HK-2 (cell line): ENCODE measurements at regions not wholly inside any gene's neighbourhood (a gene's known extent, or its start where the extent isn't known, plus 50 kb on each side); places are given as distances from the start of the nearest gene placed in this dataset.

Experiments
- DNase-seq: peaks from one replicate; pipeline ENCODE4 v3.0.0-alpha.2; 2018; ENCODE audit not compliant: unreplicated experiment

DNA sequence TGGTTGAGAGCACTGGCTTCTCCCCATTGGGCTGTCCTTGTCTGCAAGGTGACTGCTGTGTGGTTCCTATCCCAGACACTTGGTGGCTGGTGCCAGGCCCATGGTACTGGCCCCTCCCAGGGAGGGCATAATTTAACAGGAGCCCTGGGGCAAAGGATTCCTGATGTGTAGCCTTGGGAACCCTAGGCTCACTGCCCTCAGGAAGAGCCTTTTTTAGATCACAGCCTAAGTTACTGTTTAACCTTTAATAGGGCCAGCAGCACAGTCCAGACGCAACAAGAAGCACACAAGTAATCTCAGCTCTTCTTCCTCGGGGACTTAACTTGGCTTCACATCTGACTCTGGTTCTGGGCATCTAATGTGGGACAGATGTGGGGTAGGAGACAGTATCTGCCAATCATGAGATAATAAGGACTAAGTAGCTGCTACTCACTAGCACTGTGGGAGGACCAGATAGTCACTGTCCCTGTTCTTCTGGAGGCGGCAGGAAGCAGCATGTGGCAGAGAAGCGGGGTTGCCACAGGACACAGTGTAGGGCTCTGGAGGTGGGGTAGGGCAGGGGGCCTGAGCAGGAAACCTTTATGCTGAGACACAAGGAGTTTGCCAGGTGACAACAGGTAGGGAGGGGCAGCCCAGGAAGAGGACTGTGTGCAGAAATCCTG is 136.3 kb downstream of the TMEM17 start:
- no peak for DNase-seq

DNA sequence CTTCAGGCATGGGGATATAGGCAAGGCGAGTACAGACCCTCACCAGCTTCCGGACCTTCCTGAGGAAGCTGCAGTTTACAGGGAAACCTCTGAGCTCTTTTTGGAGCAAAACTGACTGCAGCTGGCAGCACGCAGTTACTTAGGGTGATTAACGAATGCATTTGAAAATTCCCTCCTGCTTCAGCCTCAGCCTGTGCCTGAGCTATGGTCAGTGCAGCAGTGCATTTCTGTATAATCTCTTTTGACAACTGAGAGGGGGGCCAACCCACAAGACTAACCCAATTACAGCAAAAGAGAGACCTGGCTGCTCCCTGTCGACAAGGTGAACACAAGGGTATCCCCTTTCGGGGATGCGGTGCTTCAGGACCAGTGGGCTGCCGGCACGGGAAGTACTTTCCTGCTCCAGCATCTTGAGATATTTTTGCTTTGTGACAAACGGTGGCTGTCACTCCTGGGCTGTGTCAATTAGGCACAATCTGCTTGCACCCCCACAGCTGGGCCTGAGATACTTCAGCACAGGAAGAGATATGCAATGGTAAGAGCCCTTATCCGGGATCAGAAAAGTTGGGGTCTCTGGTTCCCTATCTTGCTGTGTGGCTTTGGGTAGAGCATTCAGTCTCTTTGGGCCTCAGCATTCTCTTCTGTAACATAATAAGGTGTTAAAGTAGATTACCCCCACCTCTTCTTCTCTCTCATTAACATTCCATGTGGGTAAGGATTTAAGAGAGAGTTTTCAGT is 141.0 kb downstream of the TMEM17 start:
- no peak for DNase-seq

DNA sequence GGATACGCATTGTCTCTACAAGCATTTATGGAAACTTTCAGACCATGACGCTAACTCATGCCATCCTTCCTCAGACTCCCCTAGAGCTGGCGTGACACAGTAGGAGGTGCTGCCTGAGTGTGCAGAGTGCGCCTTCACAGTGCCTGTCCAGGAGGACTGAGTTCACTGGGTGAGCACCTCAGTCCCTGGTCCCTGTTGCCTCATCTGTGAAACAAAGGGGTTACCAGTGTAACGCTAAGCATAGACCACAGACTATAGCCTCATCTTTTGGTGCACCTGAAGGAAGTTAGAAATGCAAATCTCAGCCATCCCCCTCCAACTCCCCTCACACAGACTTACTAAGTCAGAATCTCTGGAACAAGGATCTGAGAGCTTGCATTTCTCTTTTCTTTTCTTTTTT is 142.8 kb downstream of the TMEM17 start:
- DNase-seq = no peak

DNA sequence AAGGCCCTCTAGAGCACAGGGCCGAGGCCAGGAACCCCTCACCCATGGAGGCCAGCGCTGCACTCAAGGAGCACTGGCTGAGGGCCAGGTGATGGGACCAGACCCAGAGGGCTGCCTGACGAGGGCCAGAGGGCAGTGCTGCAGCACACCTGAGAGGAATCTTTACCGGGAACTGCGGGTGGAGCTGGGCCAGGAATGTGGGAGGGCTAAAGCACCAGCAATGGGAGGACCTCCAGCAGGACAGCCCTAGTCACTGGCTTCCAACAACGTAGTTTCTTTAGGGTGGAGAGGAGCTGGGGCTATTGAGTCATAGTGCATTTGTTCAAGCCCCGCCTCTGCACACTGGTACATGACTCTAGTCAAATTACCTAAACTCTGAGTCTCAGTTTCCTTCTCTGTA is 143.4 kb downstream of the TMEM17 start:
- no peak for DNase-seq

DNA sequence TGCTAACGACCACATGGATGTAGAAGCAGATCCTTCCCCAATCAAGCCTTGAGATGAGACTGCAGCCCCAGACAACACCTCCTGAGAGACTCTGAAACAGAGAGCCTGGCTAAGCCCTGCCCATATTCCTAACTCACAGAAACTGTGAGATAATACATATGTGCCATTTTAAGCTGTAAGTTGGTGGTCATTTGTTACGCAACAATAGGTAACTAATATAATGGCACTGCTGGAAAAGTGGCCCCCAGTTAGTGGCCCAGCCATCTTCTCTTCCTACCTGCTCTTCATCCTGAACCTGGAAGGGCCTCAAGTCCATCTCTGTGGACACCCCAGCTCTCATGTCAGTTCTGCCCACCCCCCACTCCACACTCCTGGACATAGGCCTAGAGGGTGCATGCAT is 144.0 kb downstream of the TMEM17 start:
- no peak for DNase-seq

DNA sequence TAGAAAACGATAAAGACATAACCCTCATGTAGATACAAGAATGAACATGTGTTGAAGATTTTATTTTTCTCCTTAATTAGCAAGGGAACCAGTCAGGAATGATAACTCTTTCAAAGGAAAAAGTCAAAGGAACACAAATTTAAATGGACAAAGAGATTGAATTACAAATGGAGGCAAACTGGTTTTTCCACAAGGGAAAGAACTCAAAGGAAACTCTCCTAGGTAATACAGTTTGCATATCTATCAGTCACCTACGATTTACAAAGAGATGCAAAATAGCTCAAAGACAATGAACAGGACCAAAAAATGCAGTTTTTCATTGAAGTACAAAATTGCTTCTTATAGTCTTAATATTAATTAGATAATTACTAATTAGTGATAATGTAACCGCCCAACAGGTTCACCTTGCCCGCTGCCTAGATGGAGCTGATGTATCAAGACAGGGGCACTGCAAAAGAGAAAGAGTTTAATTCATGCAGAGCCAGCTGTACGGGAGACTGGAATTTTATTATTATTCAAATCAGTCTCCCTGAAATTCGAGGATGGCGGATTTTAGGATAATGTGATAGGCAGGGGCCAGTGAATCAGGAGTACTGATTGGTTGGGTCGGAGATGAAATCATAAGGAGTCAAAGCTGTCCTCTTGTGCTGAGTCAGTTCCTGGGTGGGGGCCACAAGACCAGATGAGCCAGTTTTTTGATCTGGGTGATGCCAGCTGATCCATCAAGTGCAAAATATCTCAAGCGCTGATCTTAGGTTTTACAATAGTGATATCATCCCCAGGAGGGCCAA is 151.0 kb downstream of the TMEM17 start:
- no peak for DNase-seq

DNA sequence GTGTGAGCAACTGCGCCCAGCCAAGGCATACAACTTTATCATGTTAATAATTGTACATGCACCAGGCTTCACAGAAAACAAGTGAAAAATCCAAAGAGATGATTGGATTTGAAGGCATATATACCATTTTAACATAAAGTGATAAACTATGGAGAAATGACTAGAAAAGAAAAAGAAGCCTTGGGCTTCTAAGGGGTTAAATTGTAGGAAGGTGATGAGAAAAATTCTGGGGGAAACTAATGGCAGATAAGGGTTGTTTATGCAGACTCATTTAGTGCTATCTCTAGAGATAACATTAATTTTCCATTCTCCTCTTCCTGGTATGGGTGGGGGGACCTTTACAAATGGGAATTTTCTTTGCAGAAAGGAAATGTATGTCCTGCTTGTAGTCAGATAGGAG is 154.0 kb downstream of the TMEM17 start:
- DNase-seq = no peak

DNA sequence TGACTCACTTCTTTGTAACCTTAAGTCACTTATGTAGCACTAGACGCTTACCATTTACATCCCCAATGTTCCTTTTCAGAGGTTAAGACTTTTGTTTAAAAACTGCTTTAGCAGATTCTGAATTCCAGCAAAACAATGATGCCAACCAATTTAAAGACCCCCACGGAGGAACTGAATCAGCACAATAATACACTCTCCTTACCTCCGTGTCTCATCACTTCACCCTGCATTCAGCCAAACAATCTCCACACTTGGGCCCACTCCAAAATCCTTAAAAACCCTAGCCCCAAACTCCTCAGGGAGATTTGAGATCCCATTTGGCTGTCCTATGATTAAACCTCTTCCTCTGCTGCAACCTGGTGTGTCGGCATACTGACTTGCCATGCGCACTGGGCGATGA is 153.9 kb downstream of the B3GNT2 start:
- no peak for DNase-seq

DNA sequence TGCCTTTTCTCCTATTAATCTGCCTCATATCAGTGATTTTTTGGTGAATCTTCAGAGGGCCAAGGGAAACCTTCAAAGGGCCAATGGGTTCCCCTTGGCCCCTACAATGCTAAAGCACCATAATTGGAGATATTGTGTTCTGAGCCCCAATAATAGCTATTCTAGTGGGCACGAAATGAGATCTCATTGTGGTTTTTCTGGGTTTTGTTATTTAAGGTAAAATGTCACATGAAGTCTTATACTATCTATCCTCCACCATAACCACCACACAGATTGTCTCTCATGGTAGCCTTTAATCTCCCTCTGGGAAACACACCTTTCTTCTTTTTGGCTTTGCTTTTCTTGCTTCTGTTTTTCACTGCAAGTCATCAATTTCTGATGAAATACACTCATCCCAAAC is 152.8 kb downstream of the B3GNT2 start:
- no peak for DNase-seq

DNA sequence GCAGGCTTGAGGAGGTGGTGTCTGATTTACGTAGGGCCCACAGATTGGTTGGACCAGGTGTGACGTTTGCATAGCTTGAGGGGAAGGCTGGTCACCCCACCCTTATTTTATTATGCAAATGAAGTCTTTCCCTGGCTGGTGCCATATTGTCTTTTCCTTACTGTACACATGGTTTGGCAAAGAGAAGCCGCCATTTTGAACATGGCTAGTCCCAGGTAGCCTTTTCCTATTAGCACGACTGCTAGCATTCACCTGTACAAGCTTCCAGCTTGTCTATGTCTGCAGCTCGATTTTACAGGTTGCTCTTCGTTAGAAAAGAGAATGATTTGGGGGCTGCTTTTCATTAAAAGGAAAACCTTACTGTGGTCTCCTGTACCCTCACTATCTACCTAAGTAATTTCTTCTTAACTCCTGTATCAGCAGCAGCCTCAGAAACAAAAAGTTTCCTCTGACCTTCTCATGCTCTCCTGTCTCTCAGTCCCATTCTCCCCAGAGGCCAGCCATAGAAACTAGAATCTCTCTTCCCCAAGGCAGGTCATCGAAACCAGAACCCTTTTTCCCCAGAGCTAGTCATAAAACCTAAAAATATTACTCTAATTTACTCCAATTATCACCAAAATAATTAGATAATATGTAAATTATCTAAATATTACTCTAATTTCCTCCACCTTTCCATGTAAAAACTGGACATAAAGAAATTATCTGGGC is 151.8 kb downstream of the B3GNT2 start:
- DNase-seq = no peak

DNA sequence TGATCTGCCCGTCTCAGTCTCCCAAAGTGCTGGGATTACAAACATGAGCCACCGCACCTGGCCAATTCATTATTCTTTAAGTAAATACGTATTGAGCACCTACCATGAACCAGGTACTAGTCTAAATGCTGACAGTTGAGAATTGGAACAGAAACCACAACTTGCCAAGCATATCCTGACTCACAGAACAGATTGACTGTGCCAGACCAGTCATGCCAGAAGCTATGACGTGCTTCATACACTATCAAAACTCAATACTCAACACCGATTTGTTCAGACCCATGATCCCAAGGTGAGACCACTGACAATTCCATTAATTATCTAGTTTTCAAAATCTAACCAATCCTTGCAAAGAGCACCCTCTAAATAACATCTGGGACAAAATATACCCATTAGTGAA is 148.6 kb downstream of the B3GNT2 start:
- DNase-seq = peak; percentile 31

DNA sequence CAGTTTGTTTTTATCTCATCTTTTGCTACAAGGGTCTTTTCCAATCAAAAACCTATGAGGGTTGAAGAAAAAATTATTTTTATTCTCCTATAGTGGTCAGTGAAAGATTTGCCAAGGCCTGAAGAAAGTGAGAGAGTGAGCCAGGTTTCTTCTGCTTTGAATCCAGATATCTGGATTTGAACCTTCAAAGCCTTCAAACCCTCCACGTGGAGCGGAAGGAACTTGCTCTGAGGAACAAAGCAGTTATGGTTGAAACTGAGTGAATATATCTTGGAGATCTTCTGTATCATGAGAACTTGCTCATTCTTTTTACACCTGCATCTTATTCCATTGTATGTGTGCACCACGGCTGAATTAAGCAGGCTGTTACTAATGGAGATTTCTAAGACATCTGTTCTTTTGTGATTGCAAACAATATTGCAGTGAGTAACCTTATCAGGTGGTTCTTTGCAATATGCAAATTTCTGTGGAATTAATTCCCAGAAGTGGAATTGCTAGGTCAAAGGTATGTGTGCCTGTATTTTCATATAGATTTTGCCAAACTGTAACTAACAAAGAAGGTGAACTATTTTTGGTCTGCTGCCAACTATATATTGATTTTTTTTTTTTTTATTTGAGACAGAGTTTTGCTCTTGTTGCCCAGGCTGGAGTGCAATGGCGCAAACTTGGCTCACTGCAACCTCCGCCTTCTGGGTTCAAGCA is 147.9 kb downstream of the B3GNT2 start:
- DNase-seq = no peak

DNA sequence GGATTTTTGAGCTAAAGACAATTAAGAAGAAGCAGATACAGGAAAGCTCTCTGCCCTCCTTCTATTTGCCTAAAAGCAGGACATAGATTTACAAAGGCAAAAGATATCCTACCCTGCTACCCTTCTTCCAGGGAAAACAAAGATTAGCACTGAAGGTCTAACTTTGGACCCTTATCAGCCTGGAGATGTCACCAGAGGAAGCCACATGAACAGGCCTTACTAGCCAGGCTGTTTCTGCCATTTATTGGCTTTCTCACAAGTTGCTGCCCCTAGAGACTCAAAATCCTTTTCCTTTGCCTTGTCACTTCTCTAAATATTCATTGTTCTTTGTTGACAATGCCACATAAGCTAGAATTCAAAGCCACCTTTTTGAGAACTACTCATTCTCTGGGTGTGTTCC is 147.3 kb downstream of the B3GNT2 start:
- no peak for DNase-seq

DNA sequence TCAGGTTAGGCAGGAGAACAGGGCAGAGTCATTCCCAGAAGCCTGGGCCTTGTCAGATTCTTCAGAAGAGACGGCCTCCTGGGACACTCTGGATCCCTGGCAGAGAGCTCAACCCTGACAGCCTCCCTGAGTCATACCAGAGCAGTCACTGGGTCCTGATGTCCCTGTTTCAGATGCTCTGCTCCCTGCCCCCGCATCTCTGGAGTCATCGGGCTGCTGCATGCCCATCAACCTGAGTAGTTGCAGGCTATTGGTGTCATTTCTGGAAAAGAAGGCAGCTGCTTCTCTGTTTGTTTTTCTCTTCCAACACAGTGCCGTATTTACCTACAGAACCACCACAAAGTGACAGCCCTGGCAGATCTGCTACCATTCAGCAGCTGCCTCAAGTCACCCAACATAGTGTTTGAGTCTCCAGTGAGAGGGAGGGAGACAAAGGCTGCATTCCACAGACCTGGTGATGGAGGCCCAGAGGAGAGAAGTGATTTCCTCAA is 145.1 kb downstream of the B3GNT2 start:
- peak; percentile 50 for DNase-seq

DNA sequence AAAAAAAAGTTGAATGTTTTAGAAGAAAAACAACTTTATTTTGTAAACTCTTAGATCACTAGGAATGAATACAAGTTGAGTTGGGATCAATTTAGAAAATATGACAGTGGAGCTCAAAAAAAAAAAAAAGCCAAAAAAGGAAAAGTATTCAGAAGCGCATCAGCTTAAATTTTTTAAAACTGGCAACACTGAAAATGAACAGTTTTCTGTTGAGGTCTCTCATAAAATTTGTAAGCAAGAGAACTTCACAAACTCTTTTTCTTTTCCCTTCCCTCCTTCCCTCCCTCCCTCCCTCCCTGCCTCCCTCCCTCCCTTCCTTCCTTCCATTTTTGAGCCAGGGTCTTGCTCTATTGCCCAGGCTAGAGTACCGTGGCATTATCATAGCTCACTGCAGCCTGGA is 143.9 kb downstream of the B3GNT2 start:
- DNase-seq = no peak

DNA sequence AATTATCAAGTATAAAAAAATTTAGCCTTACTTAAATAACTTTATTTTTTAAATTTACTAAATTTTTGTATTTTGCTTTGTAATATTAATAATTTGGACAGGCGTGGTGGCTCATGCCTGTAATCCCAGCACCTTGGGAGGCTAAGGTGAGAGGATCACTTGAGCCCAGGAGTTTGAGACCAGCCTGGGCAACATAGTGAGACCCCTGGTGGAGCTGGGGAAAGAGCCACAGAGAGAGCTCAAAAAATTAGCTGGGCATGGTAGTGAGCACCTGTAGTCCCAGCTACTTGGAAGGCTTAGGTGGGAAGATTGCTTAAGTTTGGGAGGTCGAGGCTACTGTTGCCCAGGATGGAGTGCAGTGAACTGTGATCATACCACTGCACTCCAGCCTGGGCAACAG is 143.5 kb downstream of the B3GNT2 start:
- DNase-seq = no peak

DNA sequence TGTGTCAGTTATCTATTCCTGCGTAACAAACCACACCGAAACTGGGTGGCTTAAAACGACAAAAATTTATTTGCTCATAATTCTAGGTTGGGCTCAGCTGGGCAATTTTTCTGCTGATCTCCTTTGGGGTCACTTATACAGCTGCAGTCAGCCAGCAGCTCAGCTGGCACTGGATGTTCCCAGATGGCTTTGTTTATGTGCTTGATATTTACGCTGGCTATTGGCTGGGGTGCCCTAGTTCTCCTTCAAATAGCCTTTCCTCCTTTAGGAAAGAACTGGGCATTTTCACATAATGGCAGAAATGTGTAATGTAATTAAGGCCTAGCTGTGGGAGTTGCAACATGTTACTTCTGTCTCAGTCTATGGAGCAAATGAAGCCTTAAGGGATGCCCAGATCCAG is 142.2 kb downstream of the B3GNT2 start:
- DNase-seq = no peak

DNA sequence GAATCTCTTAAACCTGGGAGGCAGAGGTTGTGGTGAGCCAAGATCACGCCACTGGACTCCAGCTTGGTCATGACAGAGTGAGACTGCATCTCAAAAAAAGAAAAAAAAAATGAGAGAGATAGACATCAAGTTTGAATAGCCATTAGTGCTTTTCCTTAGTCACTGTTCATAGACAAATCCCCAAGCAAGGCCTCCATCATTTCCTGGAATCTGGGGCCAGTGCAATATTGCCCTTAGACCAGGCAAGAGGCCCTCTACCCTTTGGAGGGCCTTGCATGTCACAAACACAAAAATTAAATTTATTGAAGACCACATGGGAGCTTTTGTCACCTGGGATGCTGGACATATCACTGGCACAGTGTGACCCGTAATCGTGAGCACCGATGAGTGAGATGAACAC is 141.5 kb downstream of the B3GNT2 start:
- no peak for DNase-seq

DNA sequence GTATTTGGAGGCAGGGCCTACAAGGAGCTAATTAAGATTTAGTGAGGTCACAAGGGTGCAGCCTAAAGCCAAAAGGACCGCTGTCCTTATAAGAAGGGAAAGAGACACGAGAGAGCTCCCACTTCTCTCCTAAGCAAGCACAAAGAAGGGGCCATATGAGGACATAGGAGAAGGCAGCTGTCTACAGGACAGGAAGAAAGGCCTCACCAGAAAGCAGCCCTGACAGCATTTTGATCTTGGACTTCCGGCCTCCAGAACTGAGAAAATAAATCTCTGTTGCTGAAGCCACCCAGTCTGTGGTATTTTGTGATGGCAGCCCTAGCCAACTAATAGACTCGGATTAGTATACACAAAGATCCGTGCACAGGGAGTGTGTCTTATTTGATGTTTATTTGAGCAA is 139.7 kb downstream of the B3GNT2 start:
- no peak for DNase-seq

DNA sequence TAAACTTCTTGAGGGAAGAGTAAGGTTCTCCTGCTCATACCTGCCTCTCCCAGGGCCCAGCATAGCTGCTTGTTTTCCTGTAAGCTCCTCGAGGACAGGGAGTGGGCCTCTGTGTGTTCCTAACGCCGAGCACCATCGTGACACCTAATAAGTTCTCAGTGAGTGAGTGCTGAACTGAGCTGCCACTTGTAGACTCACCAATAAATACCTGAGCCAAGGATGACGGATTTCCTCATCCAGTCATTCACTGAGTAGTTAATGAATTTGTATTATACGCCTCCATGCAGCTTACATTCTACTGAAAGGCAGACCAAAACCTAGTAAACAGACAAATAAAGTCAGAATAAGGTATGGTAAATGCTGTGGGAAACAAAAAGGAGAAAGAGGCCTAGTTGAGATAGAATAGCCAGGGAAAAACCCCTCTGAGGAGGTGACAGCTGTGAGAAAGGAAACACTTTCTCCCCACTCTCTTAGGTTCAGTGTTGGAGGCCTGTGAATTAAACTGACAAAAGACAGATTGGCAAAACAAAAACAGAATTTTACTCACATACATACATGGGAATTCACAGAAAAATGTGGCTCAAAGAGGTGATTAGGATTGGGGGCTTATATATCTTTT is 138.6 kb downstream of the B3GNT2 start:
- DNase-seq = no peak

DNA sequence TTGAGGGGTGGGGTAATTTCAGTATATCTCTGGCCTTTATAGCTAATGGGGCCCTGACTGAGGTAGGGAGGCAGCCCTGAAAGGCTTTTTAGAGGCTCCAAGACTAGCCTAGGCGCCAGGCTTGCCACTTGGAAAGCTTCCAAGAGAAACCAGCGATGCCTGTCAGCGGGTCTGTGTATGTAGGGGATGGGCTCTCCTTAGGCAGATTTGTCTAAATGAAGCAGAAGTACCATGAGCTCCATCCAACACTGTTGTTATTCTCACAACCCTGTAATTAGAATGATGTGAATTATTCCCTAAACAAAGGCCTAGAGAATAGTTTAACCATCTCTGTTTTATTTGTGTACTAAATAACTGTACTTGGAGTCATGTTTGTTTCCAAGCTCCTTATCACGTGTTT is 138.1 kb downstream of the B3GNT2 start:
- no peak for DNase-seq
